C4-2B (cell line): ENCODE measurements at regions not wholly inside any gene's neighbourhood (a gene's known extent, or its start where the extent isn't known, plus 50 kb on each side); places are given as distances from the start of the nearest gene placed in this dataset.

Experiments
- CTCF ChIP-seq: fragments of 450-650 bp; conservative IDR thresholded peaks from 2 replicates; pipeline ENCODE4 v1.5.1; 2017; ENCODE audit warnings: mild to moderate bottlenecking
- ZFX ChIP-seq: fragments of 450-650 bp; IDR thresholded peaks from 2 replicates; pipeline ENCODE4 v1.6.1; 2017

GRCh38 chr3:36214460-36214859 is 165.8 kb upstream of the STAC start:
- TF ChIP-seq CTCF (no peak), ZFX (no peak)
